Neuronal stem cell (in vitro differentiated cells): ENCODE measurements at regions not wholly inside any gene's neighbourhood (a gene's known extent, or its start where the extent isn't known, plus 50 kb on each side); places are given as distances from the start of the nearest gene placed in this dataset.
A peak's percentile ranks its signal among the peaks of the same experiment; 100 is the strongest.

Experiments
- DNase-seq: peaks from one replicate; pipeline ENCODE4 v3.0.0-alpha.2; 2013; ENCODE audit warnings: low spot score
- H2AFZ ChIP-seq: one replicate; pipeline ENCODE4 v1.6.1; 2013; ENCODE audit warnings: mild to moderate bottlenecking, low read length, inconsistent platforms
- H2AK5ac ChIP-seq: 2 replicates; pipeline ENCODE4 v1.6.1; 2013; ENCODE audit warnings: low read depth, mild to moderate bottlenecking, inconsistent platforms, low read length, moderate library complexity, mixed read lengths
- H2BK120ac ChIP-seq: 2 replicates; pipeline ENCODE4 v1.6.1; 2013; ENCODE audit warnings: low read depth, mild to moderate bottlenecking, inconsistent platforms, low read length, moderate library complexity, mixed read lengths
- H2BK12ac ChIP-seq: one replicate; pipeline ENCODE4 v1.6.1; 2013; ENCODE audit warnings: low read length, inconsistent platforms
- H2BK15ac ChIP-seq: 2 replicates; pipeline ENCODE4 v1.6.1; 2013; ENCODE audit warnings: mild to moderate bottlenecking, low read length, inconsistent platforms, mixed read lengths
- H2BK5ac ChIP-seq: one replicate; pipeline ENCODE4 v1.6.1; 2013; ENCODE audit warnings: inconsistent platforms, mild to moderate bottlenecking, low read length, moderate library complexity
- H3K14ac ChIP-seq: one replicate; pipeline ENCODE4 v1.6.1; 2013; ENCODE audit warnings: low read length, inconsistent platforms
- H3K18ac ChIP-seq: 2 replicates; pipeline ENCODE4 v1.6.1; 2013; ENCODE audit warnings: low read length, inconsistent platforms
- H3K23ac ChIP-seq: 2 replicates; pipeline ENCODE4 v1.6.1; 2013; ENCODE audit warnings: low read depth, mild to moderate bottlenecking, mixed read lengths, low read length, inconsistent platforms; ENCODE audit not compliant: poor library complexity
- H3K27ac ChIP-seq: replicated peaks from 3 replicates; pipeline ENCODE4 v1.5.1; 2013; ENCODE audit warnings: low read length, inconsistent platforms
- H3K27me3 ChIP-seq, 3 experiments: 2 replicates each; pipeline ENCODE4 v1.6.1; 2013; ENCODE audit warnings: low read length in 3 of 3, mild to moderate bottlenecking in 2 of 3, inconsistent platforms in 1 of 3, low read depth in 1 of 3, mixed read lengths in 1 of 3, moderate library complexity in 1 of 3; ENCODE audit not compliant: control insufficient read depth in 3 of 3, insufficient read depth in 3 of 3
- H3K36me3 ChIP-seq, 2 donors: replicated peaks in 1 of 2; 2 replicates each; pipeline ENCODE4 v1.6.1; 2013; ENCODE audit warnings: low read length in 2 of 2; ENCODE audit not compliant: control insufficient read depth in 2 of 2, insufficient read depth in 2 of 2
- H3K4ac ChIP-seq: 2 replicates; pipeline ENCODE4 v1.6.1; 2013; ENCODE audit warnings: inconsistent platforms, mild to moderate bottlenecking, low read length, moderate library complexity
- H3K4me1 ChIP-seq, 2 donors: 1 replicate in 1 of 2; 2 replicates in 1 of 2; pipeline ENCODE4 v1.6.1; 2013; ENCODE audit warnings: low read length in 2 of 2, low read depth in 1 of 2; ENCODE audit not compliant: control insufficient read depth in 2 of 2, insufficient read depth in 1 of 2
- H3K4me2 ChIP-seq: one replicate; pipeline ENCODE4 v1.6.1; 2013; ENCODE audit warnings: mild to moderate bottlenecking, low read length, inconsistent platforms; ENCODE audit not compliant: insufficient read depth, poor library complexity, severe bottlenecking
- H3K4me3 ChIP-seq, 2 donors: 2 replicates each; pipeline ENCODE4 v1.5.1; 2013; ENCODE audit warnings: low read length in 2 of 2, mild to moderate bottlenecking in 2 of 2, inconsistent platforms in 1 of 2, moderate library complexity in 1 of 2
- H3K79me1 ChIP-seq: one replicate; pipeline ENCODE4 v1.6.1; 2013; ENCODE audit warnings: low read depth, mild to moderate bottlenecking, inconsistent platforms, low read length, moderate library complexity
- H3K9ac ChIP-seq: one replicate; pipeline ENCODE4 v1.6.1; 2013; ENCODE audit warnings: mild to moderate bottlenecking, low read depth, low read length, inconsistent platforms; ENCODE audit not compliant: poor library complexity
- H3K9me3 ChIP-seq, 2 donors: replicated peaks in 1 of 2; 2 replicates each; pipeline versions ENCODE3 to v1.6.1; 2013; ENCODE audit warnings: low read length in 2 of 2, mild to moderate bottlenecking in 2 of 2, inconsistent platforms in 1 of 2, low read depth in 1 of 2, mixed read lengths in 1 of 2, moderate library complexity in 1 of 2; ENCODE audit not compliant: control insufficient read depth in 2 of 2, insufficient read depth in 1 of 2
- H4K8ac ChIP-seq: one replicate; pipeline ENCODE4 v1.6.1; 2013; ENCODE audit warnings: low read depth, mild to moderate bottlenecking, inconsistent platforms, low read length, moderate library complexity
- H4K91ac ChIP-seq: one replicate; pipeline ENCODE4 v1.6.1; 2013; ENCODE audit warnings: low read length, low read depth, mild to moderate bottlenecking, inconsistent platforms; ENCODE audit not compliant: poor library complexity
- WGBS, 2 donors: extraction: QIAGEN DNeasy Blood & Tissue Kit; methylation state at CpG; one replicate each; pipeline ENCODE4 v1.1.7; 2013; ENCODE audit warnings: missing lambda C conversion rate in 2 of 2, mixed read lengths in 1 of 2; ENCODE audit not compliant: insufficient read length in 2 of 2, insufficient replicate concordance in 1 of 2; ENCODE audit errors: extremely low coverage in 2 of 2; 5-methylcytosine and 5-hydroxymethylcytosine counted together

DNA sequence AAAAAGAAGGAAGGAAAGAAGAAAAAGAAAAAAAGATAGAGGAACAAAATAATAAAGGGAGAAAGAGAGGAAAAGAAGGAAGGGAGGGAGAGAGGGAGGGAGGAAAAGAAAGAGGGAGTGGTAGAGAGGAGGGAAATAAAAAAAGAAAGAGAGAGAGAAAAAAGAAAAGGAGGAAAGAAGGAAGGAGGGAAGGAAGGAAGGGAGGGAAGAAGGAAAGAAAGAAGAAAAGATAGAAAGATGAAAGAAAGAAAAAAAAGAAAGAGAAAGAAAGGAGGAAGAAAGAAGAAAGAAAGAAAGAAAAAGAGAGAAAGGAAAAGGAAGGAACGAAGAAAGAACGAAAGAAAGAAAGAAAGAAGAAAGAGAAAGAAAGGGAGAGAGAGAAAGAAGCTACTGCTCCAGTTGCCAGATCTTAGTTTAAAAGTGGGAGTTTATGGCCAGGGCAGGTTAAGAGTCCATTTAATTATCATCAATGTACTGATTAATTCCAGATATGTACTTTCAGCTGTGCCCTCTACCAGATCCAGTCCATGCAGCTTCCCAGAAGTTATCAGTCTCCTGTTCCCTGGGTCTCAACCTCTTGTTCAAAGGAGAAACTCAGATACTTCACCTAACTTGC lies 1378.5 kb upstream of the NUDT12 start:
- H4K91ac ChIP-seq = no peak overlapping the region
- H2BK15ac ChIP-seq = no peak overlapping the region
- no peak overlapping the region for H3K27ac ChIP-seq

DNA sequence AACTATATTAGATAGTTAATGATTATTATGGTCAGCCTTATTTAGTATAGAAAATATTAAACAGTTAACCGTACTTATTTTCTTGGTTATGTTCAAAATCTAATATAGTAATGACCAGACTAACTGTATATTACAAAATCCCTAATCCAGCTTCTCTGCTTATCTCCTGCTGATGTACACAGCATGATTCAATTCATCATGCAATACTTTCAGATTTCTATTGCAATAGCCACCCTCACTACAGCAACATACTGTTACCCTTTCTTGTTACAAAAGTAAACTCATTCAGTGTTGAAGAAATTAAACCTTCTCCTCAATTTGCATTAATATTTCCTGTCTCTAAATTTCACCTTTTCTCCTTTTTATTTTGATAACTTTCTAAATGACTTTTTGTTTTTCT lies 1375.0 kb upstream of the NUDT12 start:
- Histone ChIP-seq H2BK5ac (no peak overlapping the region), H3K4me1 (no peaks in the 10 kb centered on the region), H3K9ac (no peak overlapping the region), H2BK12ac (no peak overlapping the region), H3K18ac (no peak overlapping the region), H3K79me1 (no peaks in the 10 kb centered on the region), H3K23ac (no peak overlapping the region), H2AFZ (no peak overlapping the region), H3K36me3 (no peaks in the 10 kb centered on the region), H3K4me2 (no peak overlapping the region), H2BK15ac (no peak overlapping the region), H3K27ac (no peak overlapping the region), H3K9me3 (no peaks in the 10 kb centered on the region), H4K91ac (no peak overlapping the region), H3K27me3 (no peaks in the 10 kb centered on the region), H3K14ac (no peak overlapping the region), H2BK120ac (no peak overlapping the region), H2AK5ac (no peak overlapping the region), H4K8ac (no peak overlapping the region), H3K4ac (no peak overlapping the region), H3K4me3 (no peak overlapping the region)
- no CpG with 5 or more reads among the region's 1 CpG for WGBS, 2 donors
- no peak for DNase-seq

More for the DNA sequence above, 1378.5 kb upstream of the NUDT12 start:
- H2BK120ac ChIP-seq = no peak overlapping the region
- no peak overlapping the region for H2BK5ac ChIP-seq
- no peak for DNase-seq
- no peak overlapping the region for H2AFZ ChIP-seq
- no CpG with 5 or more reads among the region's 2 CpGs for WGBS, 2 donors
- no peaks in the 10 kb centered on the region for H3K79me1 ChIP-seq
- H3K18ac ChIP-seq = no peak overlapping the region
- H3K14ac ChIP-seq = no peak overlapping the region
- H3K9me3 ChIP-seq = no peaks in the 10 kb centered on the region
- H3K4me3 ChIP-seq = no peak overlapping the region
- H2AK5ac ChIP-seq = no peak overlapping the region
- H3K4me2 ChIP-seq = no peak overlapping the region
- no peaks in the 10 kb centered on the region for H3K36me3 ChIP-seq
- H3K4ac ChIP-seq = no peak overlapping the region
- no peak overlapping the region for H3K23ac ChIP-seq
- no peak overlapping the region for H2BK12ac ChIP-seq
- no peaks in the 10 kb centered on the region for H3K27me3 ChIP-seq
- H3K9ac ChIP-seq = no peak overlapping the region
- H3K4me1 ChIP-seq = no peaks in the 10 kb centered on the region
- no peak overlapping the region for H4K8ac ChIP-seq

DNA sequence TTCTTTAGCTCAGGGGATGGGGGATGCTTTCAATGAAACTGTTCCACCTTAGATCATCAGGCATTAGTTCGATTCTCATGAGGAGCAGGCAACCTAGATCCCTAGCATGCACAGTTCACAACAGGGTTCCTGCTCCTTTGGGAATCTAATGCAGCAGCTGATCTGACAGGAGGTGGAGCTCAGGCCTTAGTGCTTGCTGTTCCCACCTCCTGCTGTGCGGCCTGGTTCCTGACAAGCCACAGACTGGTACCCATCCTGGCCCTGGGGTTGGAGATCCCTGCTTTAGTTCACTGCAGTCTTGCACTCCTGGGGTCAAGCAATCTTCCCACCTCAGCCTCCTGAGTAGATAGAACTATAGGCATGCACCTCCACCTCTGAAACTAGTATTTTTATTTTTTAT lies 1369.8 kb upstream of the NUDT12 start:
- Histone ChIP-seq H3K9me3 (no peaks in the 10 kb centered on the region), H3K14ac (no peak overlapping the region), H3K27ac (no peak overlapping the region), H3K9ac (no peak overlapping the region), H3K18ac (peak overlapping the region; percentile 24), H2BK12ac (no peak overlapping the region), H3K4me3 (no peak overlapping the region), H4K8ac (no peak overlapping the region), H3K4me2 (no peak overlapping the region), H2AFZ (no peak overlapping the region), H3K4me1 (no peaks in the 10 kb centered on the region), H2AK5ac (no peak overlapping the region), H3K4ac (no peak overlapping the region), H3K27me3 (no peaks in the 10 kb centered on the region), H3K79me1 (peaks cover 2% of the 10 kb centered on the region), H4K91ac (no peak overlapping the region), H2BK120ac (no peak overlapping the region), H3K36me3 (no peaks in the 10 kb centered on the region), H2BK5ac (no peak overlapping the region), H3K23ac (no peak overlapping the region), H2BK15ac (no peak overlapping the region)
- no peak for DNase-seq
- WGBS, 2 donors = no CpG with 5 or more reads among the region's 2 CpGs

DNA sequence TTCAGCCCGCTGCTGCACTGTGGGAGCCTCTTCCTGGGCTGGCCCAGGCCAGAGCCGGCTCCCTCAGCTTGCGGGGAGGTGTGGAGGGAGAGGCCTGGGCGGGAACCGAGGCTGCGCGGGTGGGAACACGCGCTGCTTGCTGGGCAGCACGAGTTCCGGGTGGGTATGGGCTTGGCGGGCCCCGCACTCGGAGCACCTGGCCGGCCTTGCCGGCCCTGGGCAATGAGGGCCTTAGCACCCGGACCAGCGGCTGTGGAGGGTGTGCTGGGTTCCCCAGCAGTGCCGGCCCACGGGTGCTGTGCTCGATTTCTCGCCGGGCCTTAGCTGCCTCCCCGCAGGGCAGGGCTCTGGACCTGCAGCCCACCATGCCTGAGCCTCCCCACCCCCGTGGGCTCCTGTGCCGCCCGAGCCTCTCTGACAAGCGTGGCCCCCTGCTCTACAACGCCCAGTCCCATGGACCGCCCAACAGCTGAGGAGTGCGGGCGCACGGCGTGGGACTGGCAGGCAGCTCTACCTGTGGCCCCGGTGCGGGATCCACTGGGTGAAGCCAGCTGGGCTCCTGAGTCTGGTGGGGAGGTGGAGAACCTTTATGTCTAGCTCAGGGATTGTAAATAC lies 1366.4 kb upstream of the NUDT12 start:
- Histone ChIP-seq H3K27me3 (no peaks in the 10 kb centered on the region), H2BK5ac (no peak overlapping the region), H3K9ac (no peak overlapping the region), H3K9me3 (no peaks in the 10 kb centered on the region), H3K4ac (no peak overlapping the region), H4K91ac (no peak overlapping the region), H3K14ac (peak overlapping the region; percentile 38), H3K4me3 (no peak overlapping the region), H2BK15ac (peak overlapping the region; percentile 26), H3K36me3 (no peaks in the 10 kb centered on the region), H3K23ac (no peak overlapping the region), H3K4me1 (no peaks in the 10 kb centered on the region), H2BK120ac (no peak overlapping the region), H3K4me2 (no peak overlapping the region), H3K27ac (no peak overlapping the region), H2BK12ac (no peak overlapping the region), H3K79me1 (peaks cover 2% of the 10 kb centered on the region), H2AFZ (no peak overlapping the region), H2AK5ac (no peak overlapping the region), H3K18ac (no peak overlapping the region), H4K8ac (no peak overlapping the region)
- WGBS, 2 donors = no CpG with 5 or more reads among the region's 36 CpGs
- DNase-seq = no peak
